ENCODE measurements at regions not wholly inside any gene's neighbourhood (a gene's known extent, or its start where the extent isn't known, plus 50 kb on each side); places are given as distances from the start of the nearest gene placed in this dataset.

- TF ChIP-seq, protein P1, sequence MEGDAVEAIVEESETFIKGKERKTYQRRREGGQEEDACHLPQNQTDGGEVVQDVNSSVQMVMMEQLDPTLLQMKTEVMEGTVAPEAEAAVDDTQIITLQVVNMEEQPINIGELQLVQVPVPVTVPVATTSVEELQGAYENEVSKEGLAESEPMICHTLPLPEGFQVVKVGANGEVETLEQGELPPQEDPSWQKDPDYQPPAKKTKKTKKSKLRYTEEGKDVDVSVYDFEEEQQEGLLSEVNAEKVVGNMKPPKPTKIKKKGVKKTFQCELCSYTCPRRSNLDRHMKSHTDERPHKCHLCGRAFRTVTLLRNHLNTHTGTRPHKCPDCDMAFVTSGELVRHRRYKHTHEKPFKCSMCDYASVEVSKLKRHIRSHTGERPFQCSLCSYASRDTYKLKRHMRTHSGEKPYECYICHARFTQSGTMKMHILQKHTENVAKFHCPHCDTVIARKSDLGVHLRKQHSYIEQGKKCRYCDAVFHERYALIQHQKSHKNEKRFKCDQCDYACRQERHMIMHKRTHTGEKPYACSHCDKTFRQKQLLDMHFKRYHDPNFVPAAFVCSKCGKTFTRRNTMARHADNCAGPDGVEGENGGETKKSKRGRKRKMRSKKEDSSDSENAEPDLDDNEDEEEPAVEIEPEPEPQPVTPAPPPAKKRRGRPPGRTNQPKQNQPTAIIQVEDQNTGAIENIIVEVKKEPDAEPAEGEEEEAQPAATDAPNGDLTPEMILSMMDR (IDR thresholded peaks at IDR 0.05 in 4 of 5, conservative IDR thresholded peaks at IDR 0.05 in 1 of 5) = no peak
- no peak for TF ChIP-seq POLR2A (IDR thresholded peaks at IDR 0.05)
Observed at GRCh38 chr14:70259420-70259819, 70.7 kb upstream of the SLC8A3 start.

Measured in gastrocnemius medialis (tissue), 4 donors.